ENCODE measurements at regions not wholly inside any gene's neighbourhood (a gene's known extent, or its start where the extent isn't known, plus 50 kb on each side); places are given as distances from the start of the nearest gene placed in this dataset.
"Not testable (repeated sequence)": the region's sequence is repeated elsewhere in the genome, so short reads cannot be mapped to it uniquely, and the experiment has no call there.

- no peak for DNase-seq (ENCODE audit: low spot score)
These were observed 160.4 kb downstream of the UACA start for GRCh38 chr15:70602834-70603560.

GRCh38 chr15:70602281-70602680 lies 161.1 kb downstream of the UACA start:
- DNase-seq (ENCODE audit: low spot score), result no peak

- DNase-seq (ENCODE audit: low spot score), result no peak
These were observed 165.4 kb downstream of the UACA start for GRCh38 chr15:70597945-70598344.

DNA sequence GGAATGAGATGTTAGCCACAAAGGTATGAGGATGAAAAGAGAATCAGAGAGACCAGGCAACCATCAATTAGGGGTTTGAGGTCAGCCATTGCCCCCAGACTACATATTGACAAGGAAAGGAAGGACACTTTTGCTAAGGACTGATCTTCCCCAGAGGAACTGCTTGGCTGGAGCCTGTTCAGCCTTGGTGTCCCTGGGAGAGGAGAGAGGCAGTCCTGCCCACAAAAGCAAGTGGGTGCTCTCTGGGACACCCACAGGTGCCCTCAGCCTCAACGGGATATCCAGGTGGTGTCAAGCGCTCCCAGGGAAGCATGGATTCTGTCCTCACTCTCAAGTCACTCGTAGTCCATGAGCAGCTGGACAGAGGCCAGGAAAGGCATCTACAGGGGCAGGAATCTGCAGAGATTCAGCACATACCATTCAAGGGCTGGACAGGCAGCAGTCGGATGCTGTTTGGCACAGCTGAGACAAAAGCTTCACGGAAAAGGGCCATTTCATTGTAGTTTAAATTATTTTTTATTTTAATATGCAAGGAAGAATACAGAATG lies 166.2 kb downstream of the UACA start:
- DNase-seq (ENCODE audit: low spot score), result no peak

DNA sequence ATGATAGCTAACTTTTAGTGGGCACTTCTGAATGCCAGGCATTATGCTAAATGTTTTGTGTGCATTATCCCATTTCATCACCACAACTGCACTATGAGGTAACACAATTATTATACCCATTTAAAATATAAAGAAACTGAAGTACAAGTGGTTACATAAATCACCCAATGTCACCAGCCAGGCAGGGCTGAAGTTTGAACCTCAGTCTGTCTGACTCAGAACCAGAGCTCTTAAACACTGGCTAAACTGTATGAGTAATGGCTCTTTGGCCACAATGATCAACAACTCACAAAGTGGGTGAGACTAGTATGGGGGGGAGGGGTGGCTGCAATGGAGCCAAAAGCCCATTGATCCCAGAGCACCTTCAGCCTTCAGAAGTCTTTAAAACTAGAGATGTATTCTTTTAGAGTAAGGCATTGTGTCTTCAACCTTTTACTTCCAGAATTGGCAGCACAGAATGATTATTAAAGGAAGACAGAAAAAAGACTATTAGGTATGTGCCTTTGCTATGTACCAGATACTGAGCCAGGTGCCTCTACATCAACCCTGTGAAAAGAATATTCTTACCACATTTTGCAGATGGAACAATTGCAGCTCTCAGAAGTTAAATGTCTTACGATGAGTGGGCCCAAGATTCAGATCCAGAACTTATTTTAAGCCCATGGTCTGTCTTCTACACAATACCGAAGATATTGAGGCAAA lies 166.9 kb downstream of the UACA start:
- no peak for DNase-seq (ENCODE audit: low spot score)

DNA sequence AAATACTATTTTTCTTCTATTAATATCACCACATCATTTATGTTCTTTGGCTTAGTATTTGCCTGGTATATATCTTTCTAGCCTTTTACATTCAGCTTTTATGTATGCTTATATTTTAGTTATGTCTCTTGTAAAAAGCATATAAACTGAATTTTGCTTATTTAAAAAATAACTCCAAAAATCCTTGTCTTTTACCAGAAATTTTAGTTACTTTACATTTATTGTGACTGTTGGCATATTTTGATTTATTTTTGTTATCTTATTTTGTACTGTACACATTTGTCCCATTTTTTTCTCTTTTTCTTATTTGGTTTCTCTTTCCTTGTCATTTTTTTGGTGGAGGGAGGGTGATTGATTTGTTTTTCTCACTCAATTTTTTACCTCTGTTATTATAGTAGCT lies 169.6 kb downstream of the UACA start:
- DNase-seq (ENCODE audit: low spot score), result no peak

DNA sequence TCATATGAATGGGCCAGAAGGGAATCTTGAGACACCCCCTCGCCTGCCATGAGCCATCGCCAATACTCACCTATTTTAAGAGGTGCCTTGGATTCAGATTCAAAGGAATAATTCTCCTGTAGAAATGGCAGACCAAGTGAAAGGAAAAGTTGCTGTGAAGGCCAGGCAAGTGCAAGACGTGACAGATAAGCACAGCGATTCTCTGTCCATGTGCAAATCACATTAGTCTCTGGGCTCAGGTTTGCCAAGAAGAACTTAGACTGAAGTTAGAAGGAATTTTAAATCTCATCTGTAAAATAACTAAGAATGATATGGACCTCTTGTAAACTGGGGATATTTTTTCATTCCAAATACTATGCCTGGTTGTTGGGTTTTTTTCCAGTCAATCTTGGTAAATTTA lies 173.6 kb downstream of the UACA start:
- no peak for DNase-seq (ENCODE audit: low spot score)

- no peak for DNase-seq (ENCODE audit: low spot score)
These were observed 174.1 kb downstream of the UACA start for GRCh38 chr15:70589221-70589620.

DNA sequence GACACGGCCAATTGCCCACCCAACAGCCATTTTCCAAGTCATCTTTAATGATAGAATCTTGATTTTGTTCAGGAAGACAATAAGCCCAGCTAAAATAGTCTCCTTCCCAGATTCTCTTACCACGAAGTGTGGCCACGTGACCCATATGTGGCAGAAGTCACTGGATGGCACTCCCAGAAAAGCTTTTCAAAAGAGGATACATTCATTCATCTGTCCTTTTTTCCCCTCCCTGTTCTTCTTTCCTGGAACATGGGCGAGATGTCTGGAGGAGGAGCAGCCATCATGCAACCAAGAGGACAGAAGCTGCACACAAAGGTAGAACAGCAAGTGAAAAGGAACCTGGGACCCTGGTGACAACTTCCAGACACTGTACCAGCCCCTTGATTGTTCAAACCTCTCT lies 174.7 kb downstream of the UACA start:
- DNase-seq (ENCODE audit: low spot score), result no peak

- no peak for DNase-seq (ENCODE audit: low spot score)
These were observed 175.3 kb downstream of the UACA start for GRCh38 chr15:70587896-70588567.

DNA sequence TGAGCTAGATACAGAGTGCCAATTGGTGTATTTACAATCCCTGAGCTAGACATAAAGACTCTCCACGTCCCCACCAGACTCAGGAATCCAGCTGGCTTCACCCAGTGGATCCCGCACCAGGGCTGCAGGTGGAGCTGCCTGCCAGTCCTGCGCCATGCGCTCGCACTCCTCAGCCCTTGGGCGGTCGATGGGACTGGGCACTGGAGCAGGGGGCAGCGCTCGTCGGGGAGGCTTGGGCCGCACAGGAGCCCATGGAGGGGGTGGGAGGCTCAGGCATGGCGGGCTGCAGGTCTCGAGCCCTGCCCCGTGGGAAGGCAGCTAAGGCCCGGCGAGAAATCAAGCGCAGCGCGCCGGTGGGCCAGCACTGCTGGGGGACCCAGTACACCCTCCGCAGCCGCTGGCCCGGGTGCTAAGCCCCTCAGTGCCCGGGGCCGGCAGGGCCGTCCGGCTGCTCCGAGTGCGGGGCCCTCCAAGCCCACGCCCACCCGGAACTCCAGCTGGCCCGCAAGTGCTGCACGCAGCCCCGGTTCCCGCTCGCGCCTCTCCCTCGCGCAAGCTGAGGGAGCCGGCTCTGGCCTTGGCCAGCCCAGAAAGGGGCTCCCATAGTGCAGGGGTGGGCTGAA lies 176.2 kb downstream of the UACA start:
- DNase-seq (ENCODE audit: low spot score), result not testable (repeated sequence)

DNA sequence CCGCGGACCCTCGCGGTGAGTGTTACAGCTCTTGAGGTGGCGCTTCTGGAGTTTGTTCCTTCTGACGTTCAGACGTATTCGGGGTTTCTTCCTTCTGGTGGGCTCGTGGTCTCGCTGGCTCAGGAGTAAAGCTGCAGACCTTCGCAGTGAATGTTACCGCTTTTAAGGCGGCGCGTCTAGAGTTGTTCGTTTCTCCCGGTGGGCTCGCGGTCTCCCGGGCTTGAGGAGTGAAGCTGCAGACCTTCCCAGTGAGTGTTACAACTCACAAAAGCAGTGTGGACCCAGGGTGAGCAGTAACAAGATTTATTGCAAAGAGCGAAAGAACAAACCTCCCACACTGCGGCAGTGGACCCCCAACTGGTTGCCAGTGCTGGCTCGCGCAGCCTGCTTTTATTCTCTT lies 177.1 kb downstream of the UACA start:
- DNase-seq (ENCODE audit: low spot score), result no peak

GRCh38 chr15:70585707-70586034 lies 177.7 kb downstream of the UACA start:
- no peak for DNase-seq (ENCODE audit: low spot score)

DNA sequence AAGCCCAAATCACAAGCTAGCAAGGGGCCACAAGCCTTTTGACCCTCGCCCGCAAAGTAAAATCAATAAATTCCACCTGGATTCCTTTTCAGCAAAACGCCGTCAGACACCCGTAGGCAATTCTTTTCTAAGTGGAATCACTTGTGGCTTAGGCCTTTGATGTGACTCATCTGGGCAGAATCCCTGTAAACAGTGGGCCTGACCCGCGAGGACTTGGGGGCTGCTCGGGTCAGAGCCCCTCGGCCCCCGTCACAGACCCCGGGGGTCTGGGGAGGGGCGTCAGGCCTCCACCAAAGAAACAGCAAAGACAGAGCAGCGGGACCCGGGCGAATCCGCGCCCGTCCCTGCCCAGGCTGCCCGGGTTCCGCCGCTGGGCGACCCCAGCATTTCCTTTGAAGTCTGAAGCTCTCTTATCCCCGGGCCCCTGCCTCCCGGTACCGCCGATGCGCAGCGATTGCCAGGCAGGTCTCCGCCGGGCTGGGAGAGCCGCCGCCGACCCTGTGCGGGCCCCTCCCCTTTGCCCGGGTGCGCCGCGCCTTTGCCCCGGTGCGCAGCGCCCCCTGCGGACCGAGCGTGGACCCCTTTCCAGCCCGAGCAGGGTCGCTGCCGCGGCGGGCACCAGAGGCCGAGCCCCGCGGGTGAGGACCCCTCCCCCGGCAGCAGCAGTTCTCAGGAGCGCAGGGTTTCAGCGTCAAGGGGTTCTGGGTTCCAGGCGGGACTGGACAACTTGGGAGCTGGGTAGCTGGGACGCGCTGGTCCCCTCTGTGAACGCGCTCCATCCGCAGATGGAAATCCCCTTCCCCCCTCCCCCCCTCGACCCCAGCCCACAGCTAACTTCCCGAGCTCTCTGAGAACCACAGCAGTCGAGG lies 178.3 kb downstream of the UACA start:
- peak; percentile 6 for DNase-seq (ENCODE audit: low spot score)

- no peak for DNase-seq (ENCODE audit: low spot score)
These were observed 178.9 kb downstream of the UACA start for GRCh38 chr15:70584441-70584837.

- DNase-seq (ENCODE audit: low spot score), result no peak
These were observed 180.4 kb downstream of the UACA start for GRCh38 chr15:70583006-70583405.

DNA sequence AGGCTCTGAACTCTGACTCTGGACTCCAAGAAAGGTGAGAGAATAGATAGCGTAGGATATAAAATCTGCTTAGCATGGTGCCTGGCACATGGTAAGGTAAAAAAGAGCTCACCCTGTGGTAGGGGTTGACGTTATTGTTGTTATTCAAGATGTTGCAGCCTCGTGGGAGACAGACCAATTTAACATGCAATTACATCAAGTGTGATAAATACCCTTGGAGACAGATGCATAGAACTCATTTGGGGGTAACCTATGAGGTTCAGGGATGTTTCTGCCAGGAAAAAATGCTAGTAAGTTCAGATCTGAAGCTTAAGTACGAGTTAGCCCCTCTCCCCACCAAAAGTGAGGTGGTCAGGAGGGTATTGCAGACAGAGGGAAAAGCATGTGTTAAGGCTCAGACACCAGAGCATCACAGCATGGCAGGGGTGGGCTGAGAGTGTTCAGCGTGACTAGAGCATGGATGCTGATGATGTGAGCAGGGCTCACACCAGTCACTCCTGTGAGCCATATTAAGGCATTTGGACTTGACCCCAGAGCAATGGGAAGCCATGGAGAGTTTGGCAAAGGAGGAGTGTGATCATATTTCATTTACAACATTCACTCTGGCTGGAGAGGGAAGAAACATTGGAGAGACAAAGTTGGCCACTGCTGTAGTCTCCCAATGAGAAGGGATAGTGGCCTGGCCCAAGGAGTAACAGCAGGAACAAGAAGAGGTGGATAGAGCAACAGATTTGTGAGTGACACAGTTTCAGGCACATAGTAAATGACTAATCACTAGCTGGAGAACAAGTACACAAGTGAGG lies 181.0 kb downstream of the UACA start:
- DNase-seq (ENCODE audit: low spot score), result no peak

GRCh38 chr15:70580958-70581357 lies 182.4 kb downstream of the UACA start:
- no peak for DNase-seq (ENCODE audit: low spot score)

DNA sequence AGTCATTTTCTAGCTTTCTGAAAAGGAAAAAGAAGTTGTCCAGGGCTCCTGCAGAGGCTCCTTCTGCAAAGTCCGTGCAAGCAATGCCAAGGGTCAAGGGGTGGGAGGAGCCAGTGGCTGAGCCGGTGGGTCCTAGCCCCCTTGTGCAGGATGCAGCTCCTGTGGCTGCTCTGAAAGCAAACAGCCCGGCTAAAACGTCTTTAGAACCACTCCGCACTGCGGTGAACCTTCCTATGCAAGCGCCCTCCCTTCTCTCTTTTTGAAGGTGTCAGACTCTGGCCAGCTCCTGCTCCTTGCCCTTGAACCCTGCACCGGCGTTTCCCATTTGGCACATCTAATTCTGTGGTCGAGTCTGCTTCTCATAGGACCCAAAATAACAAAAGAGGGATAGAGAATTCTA lies 183.1 kb downstream of the UACA start:
- DNase-seq (ENCODE audit: low spot score), result no peak

DNA sequence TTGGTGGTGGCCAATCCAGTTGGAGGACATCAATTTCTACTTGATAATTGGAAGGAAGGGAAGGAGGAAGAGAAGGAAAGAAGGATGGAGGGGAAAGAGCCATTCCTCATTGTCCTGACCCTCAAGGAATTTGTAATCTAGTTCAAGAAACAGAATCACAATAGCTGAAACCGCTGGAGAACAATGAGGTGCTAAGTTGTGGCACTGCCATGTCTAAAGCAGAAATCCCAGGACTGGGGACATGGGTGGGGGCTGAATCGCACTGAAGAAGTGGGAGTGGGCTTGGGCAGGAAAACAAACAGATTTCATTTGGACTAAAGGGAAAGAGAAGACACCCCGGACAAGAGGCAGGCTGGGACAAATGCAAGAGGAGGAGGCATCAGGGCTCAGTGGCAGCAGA lies 183.6 kb downstream of the UACA start:
- DNase-seq (ENCODE audit: low spot score), result no peak

GRCh38 chr15:70578196-70578595 lies 185.2 kb downstream of the UACA start:
- DNase-seq (ENCODE audit: low spot score), result no peak

Measured in CD4-positive, alpha-beta T cell treated with Interleukin-15 for 4 hours (primary cell).